ENCODE measurements at regions not wholly inside any gene's neighbourhood (a gene's known extent, or its start where the extent isn't known, plus 50 kb on each side); places are given as distances from the start of the nearest gene placed in this dataset.

DNA sequence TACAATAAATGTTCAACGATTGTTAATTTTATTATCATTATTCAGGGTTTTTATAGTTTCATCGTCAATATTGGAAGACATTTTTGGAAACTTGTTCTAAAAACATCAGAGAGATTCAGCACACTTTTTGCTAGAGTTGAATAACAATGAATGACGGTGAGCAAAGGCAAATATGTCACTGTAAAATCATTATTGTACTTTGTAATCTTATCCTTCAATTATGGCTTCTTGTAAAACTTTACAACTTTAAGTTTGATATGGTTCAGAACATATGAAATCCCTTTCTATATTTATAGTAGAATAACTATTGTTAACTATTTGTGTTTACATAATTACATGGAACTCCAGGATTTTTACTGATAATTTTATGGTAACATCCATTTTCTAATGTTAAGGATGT is 167.8 kb upstream of the SEMA3A start:
- no peak overlapping the region for H3K4me3 ChIP-seq
- DNase-seq (no peak), ATAC-seq (no peak)
- H3K9me3 ChIP-seq, result no peaks in the 10 kb centered on the region
- intact Hi-C loops (cut with DNase I), result no loop called here
- no peaks in the 10 kb centered on the region for H3K27me3 ChIP-seq (ENCODE audit: insufficient read depth in 3 of 3, low read length in 2 of 3)
- no peak for TF ChIP-seq CTCF (IDR thresholded peaks at IDR 0.05)
- H3K36me3 ChIP-seq (ENCODE audit: insufficient read depth in 1 of 2, low read depth in 1 of 2), result no peaks in the 10 kb centered on the region
- H3K27ac ChIP-seq, result no peak overlapping the region
- no peaks in the 10 kb centered on the region for H3K4me1 ChIP-seq
- WGBS, 3 donors, result 95 to 96% (median 95%) methylated on average over 3 of the region's 3 CpGs

DNA sequence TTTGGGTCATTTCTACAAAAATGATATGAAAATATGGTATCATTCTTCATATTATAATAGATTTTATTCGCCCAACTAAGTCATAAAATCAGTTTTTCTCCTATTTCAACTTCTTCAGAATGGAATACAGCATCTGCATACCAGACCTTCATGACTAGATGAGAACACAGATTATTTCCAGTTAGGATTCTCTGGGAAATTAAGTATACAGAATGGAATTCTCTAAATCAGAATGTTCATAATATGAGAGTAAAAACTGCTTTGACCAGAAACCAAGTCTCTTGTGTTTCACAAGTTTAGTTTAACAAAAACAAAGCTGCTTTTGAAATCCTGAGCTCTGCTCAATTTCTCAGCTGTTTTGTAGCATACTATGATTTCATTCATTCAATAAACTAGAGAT is 160.3 kb upstream of the SEMA3A start:
- H3K27me3 ChIP-seq (ENCODE audit: insufficient read depth in 3 of 3, low read length in 2 of 3), result no peaks in the 10 kb centered on the region
- H3K4me1 ChIP-seq, result no peaks in the 10 kb centered on the region
- H3K9me3 ChIP-seq, result no peaks in the 10 kb centered on the region
- H3K36me3 ChIP-seq (ENCODE audit: insufficient read depth in 1 of 2, low read depth in 1 of 2), result no peaks in the 10 kb centered on the region
- no peak overlapping the region for H3K27ac ChIP-seq
- no peak for ATAC-seq
- 79 to 93% (median 86%) methylated on average over 1 of the region's 1 CpG for WGBS, 3 donors
- no peak for TF ChIP-seq CTCF (IDR thresholded peaks at IDR 0.05)
- intact Hi-C loops (cut with DNase I), result no loop called here
- DNase-seq, result no peak
- H3K4me3 ChIP-seq, result no peak overlapping the region

DNA sequence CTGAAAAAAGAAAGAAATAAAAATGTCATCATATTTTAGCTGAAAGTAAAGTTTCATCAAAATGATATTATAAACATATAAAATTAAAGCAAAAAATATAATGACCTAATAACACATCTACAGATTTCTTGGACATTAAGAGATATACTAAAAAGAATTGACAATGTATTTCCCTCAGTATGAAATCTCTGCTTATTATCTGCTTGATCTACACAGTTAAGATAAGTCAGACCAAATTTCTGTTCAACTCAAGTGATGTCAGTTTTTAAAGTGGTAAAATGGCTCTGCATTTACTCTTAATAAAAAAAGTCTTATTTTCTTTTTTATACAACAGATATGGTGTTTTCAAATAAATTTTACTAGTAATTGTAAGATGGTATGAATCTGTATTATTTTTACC is 159.4 kb upstream of the SEMA3A start:
- Histone ChIP-seq H3K36me3 (ENCODE audit: insufficient read depth in 1 of 2, low read depth in 1 of 2) (no peaks in the 10 kb centered on the region), H3K9me3 (no peaks in the 10 kb centered on the region), H3K27ac (no peak overlapping the region), H3K4me1 (no peaks in the 10 kb centered on the region), H3K4me3 (no peak overlapping the region), H3K27me3 (ENCODE audit: insufficient read depth in 3 of 3, low read length in 2 of 3) (no peaks in the 10 kb centered on the region)
- no peak for ATAC-seq
- DNase-seq, result no peak
- no peak for TF ChIP-seq CTCF (IDR thresholded peaks at IDR 0.05)
- intact Hi-C loops (cut with DNase I), result no loop called here

DNA sequence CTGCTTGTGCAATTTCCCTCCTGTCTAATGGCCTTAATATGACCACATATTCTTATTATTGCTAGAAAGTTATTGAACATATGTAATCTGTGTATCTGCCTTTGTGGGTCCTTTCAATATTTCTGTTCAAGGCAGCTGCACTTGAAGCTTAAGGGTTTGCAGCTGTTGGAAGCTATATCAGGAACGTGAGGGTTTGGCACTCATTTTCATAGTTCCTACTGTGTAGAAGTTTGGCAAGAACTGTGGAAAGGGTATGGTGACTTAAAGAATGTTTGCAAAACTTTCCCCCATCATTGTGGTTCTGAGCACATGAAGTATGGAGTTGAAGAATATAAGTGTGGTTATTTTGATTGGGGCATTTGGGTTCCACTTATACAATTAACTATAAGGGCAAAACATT is 144.7 kb upstream of the SEMA3A start:
- Histone ChIP-seq H3K4me3 (no peak overlapping the region), H3K9me3 (no peaks in the 10 kb centered on the region), H3K27me3 (ENCODE audit: insufficient read depth in 3 of 3, low read length in 2 of 3) (no peaks in the 10 kb centered on the region), H3K27ac (no peak overlapping the region), H3K4me1 (no peaks in the 10 kb centered on the region), H3K36me3 (ENCODE audit: insufficient read depth in 1 of 2, low read depth in 1 of 2) (no peaks in the 10 kb centered on the region)
- no peak for DNase-seq
- no peak for ATAC-seq
- TF ChIP-seq CTCF (IDR thresholded peaks at IDR 0.05), result no peak
- 8 to 18% (median 10%) methylated on average over 1 of the region's 1 CpG for WGBS, 3 donors
- intact Hi-C loops (cut with DNase I), result no loop called here

- no peak for DNase-seq
- Histone ChIP-seq H3K27ac (no peak overlapping the region), H3K9me3 (no peaks in the 10 kb centered on the region), H3K27me3 (ENCODE audit: insufficient read depth in 3 of 3, low read length in 2 of 3) (no peaks in the 10 kb centered on the region), H3K36me3 (ENCODE audit: insufficient read depth in 1 of 2, low read depth in 1 of 2) (no peaks in the 10 kb centered on the region), H3K4me1 (no peaks in the 10 kb centered on the region), H3K4me3 (no peak overlapping the region)
- WGBS, 3 donors, result 26 to 34% (median 30%) methylated on average over 2 of the region's 2 CpGs
- no peak for ATAC-seq
- intact Hi-C loops (cut with DNase I), result no loop called here
- TF ChIP-seq CTCF (IDR thresholded peaks at IDR 0.05), result no peak
Measured at GRCh38 chr7:84337429-84337828, 142.8 kb upstream of the SEMA3A start.
